D721Med (cell line): ENCODE measurements at regions not wholly inside any gene's neighbourhood (a gene's known extent, or its start where the extent isn't known, plus 50 kb on each side); places are given as distances from the start of the nearest gene placed in this dataset.

Experiments
- DNase-seq: peaks from one replicate; pipeline ENCODE4 v3.0.0; 2011; ENCODE audit warnings: low spot score; ENCODE audit not compliant: insufficient read length
- FAIRE-seq: peaks from 2 replicates; lab custom pipeline; 2011; peaks lifted over from hg19 to GRCh38; lab: Jason Lieb, UNC
- CTCF ChIP-seq: IDR thresholded peaks from 2 replicates; pipeline ENCODE4 v1.5.1; 2012; ENCODE audit warnings: mild to moderate bottlenecking, control low read depth; ENCODE audit not compliant: insufficient read depth; ENCODE audit errors: missing control alignments

GRCh38 chr10:36342781-36343180 is 700.7 kb upstream of the FZD8 start:
- DNase-seq (no peak), FAIRE-seq (no peak)
- no peak for TF ChIP-seq CTCF

GRCh38 chr10:36341471-36341870 is 699.4 kb upstream of the FZD8 start:
- no peak for TF ChIP-seq CTCF
- DNase-seq: no peak
- FAIRE-seq: no peak

- DNase-seq: no peak
- TF ChIP-seq CTCF: no peak
- no peak for FAIRE-seq
Measured at GRCh38 chr10:36336315-36336714, 694.2 kb upstream of the FZD8 start.

- DNase-seq: no peak
- TF ChIP-seq CTCF: no peak
- FAIRE-seq: no peak
Measured at GRCh38 chr10:36333446-36333845, 691.4 kb upstream of the FZD8 start.

GRCh38 chr10:36332926-36333325 is 690.8 kb upstream of the FZD8 start:
- no peak for DNase-seq
- no peak for TF ChIP-seq CTCF
- FAIRE-seq: no peak

GRCh38 chr10:36331121-36331520 is 689.0 kb upstream of the FZD8 start:
- TF ChIP-seq CTCF: no peak
- FAIRE-seq (no peak), DNase-seq (no peak)

GRCh38 chr10:36325815-36326214 is 683.7 kb upstream of the FZD8 start:
- DNase-seq: no peak
- no peak for TF ChIP-seq CTCF
- FAIRE-seq: no peak
